ENCODE measurements at regions not wholly inside any gene's neighbourhood (a gene's known extent, or its start where the extent isn't known, plus 50 kb on each side); places are given as distances from the start of the nearest gene placed in this dataset.

GRCh38 chr10:36465604-36466379 lies 659.6 kb upstream of the ANKRD30A start:
- no peak overlapping the region for H3K27ac ChIP-seq (ENCODE audit: low read depth, low read length, poor library complexity, severe bottlenecking)
- H3K4me1 ChIP-seq (ENCODE audit: insufficient read depth, low read length, poor library complexity, severe bottlenecking) = no peaks in the 10 kb centered on the region
- BruUV-seq (replicated peaks) = no TSS peak
- no peaks in the 10 kb centered on the region for H3K9me3 ChIP-seq (ENCODE audit: low read depth, low read length, poor library complexity, severe bottlenecking)
- ChIA-PET CTCF (no interaction called here), POLR2A (ENCODE audit: low non-redundant PET) (no interaction called here)
- no peak overlapping the region for H3K4me3 ChIP-seq (ENCODE audit: low read depth, low read length, poor library complexity, severe bottlenecking)
- TF ChIP-seq CTCF (conservative IDR thresholded peaks at IDR 0.05; ENCODE audit: low read depth, low read length) = no peak
- no peak for TF ChIP-seq EZH2 (IDR thresholded peaks at IDR 0.05; ENCODE audit: borderline replicate concordance, low read depth, low read length, poor library complexity, severe bottlenecking)
- no peaks in the 10 kb centered on the region for H3K27me3 ChIP-seq (replicated peaks; ENCODE audit: insufficient read depth, low read depth, low read length, poor library complexity)
- DNase-seq (ENCODE audit: low spot score) = no peak
- intact Hi-C loops (cut with micrococcal nuclease; ENCODE audit: unreplicated experiment) = no loop called here
- no peaks in the 10 kb centered on the region for H3K36me3 ChIP-seq (ENCODE audit: insufficient read depth, low read length, poor library complexity, severe bottlenecking)

GRCh38 chr10:36464291-36464690 lies 661.1 kb upstream of the ANKRD30A start:
- intact Hi-C loops (cut with micrococcal nuclease; ENCODE audit: unreplicated experiment) = no loop called here
- BruUV-seq (replicated peaks) = no TSS peak
- Histone ChIP-seq H3K9me3 (ENCODE audit: low read depth, low read length, poor library complexity, severe bottlenecking) (no peaks in the 10 kb centered on the region), H3K27ac (ENCODE audit: low read depth, low read length, poor library complexity, severe bottlenecking) (no peak overlapping the region), H3K4me1 (ENCODE audit: insufficient read depth, low read length, poor library complexity, severe bottlenecking) (no peaks in the 10 kb centered on the region), H3K27me3 (replicated peaks; ENCODE audit: insufficient read depth, low read depth, low read length, poor library complexity) (no peaks in the 10 kb centered on the region), H3K4me3 (ENCODE audit: low read depth, low read length, poor library complexity, severe bottlenecking) (no peak overlapping the region), H3K36me3 (ENCODE audit: insufficient read depth, low read length, poor library complexity, severe bottlenecking) (no peaks in the 10 kb centered on the region)
- ChIA-PET CTCF (no interaction called here), POLR2A (ENCODE audit: low non-redundant PET) (no interaction called here)
- no peak for DNase-seq (ENCODE audit: low spot score)
- TF ChIP-seq EZH2 (IDR thresholded peaks at IDR 0.05; ENCODE audit: borderline replicate concordance, low read depth, low read length, poor library complexity, severe bottlenecking) (no peak), CTCF (conservative IDR thresholded peaks at IDR 0.05; ENCODE audit: low read depth, low read length) (no peak)

GRCh38 chr10:36463390-36463789 lies 662.0 kb upstream of the ANKRD30A start:
- POLR2A ChIA-PET (ENCODE audit: low non-redundant PET) = no interaction called here
- no peak overlapping the region for H3K27ac ChIP-seq (ENCODE audit: low read depth, low read length, poor library complexity, severe bottlenecking)
- BruUV-seq (replicated peaks) = no TSS peak
- no peak for TF ChIP-seq CTCF (conservative IDR thresholded peaks at IDR 0.05; ENCODE audit: low read depth, low read length)
- TF ChIP-seq EZH2 (IDR thresholded peaks at IDR 0.05; ENCODE audit: borderline replicate concordance, low read depth, low read length, poor library complexity, severe bottlenecking) = no peak
- H3K9me3 ChIP-seq (ENCODE audit: low read depth, low read length, poor library complexity, severe bottlenecking) = peaks cover 3% of the 10 kb centered on the region
- intact Hi-C loops (cut with micrococcal nuclease; ENCODE audit: unreplicated experiment) = no loop called here
- H3K36me3 ChIP-seq (ENCODE audit: insufficient read depth, low read length, poor library complexity, severe bottlenecking) = no peaks in the 10 kb centered on the region
- H3K4me3 ChIP-seq (ENCODE audit: low read depth, low read length, poor library complexity, severe bottlenecking) = no peak overlapping the region
- no peak for DNase-seq (ENCODE audit: low spot score)
- no peaks in the 10 kb centered on the region for H3K4me1 ChIP-seq (ENCODE audit: insufficient read depth, low read length, poor library complexity, severe bottlenecking)
- CTCF ChIA-PET = no interaction called here
- no peaks in the 10 kb centered on the region for H3K27me3 ChIP-seq (replicated peaks; ENCODE audit: insufficient read depth, low read depth, low read length, poor library complexity)

Data from A673 (cell line).